Endothelial cell of umbilical vein (primary cell): ENCODE measurements at regions not wholly inside any gene's neighbourhood (a gene's known extent, or its start where the extent isn't known, plus 50 kb on each side); places are given as distances from the start of the nearest gene placed in this dataset.

Source experiments
- BruUV-seq: library from RNA; stranded (reverse); fragments of 400-500 nt; replicated peaks from 2 replicates; lab custom pipeline; 2021; lab: Mats Ljungman, UMichigan
- CTCF ChIA-PET: fragments of 300-600, 350-600 bp; sonication (Branson Sonifier 250); formaldehyde crosslinking; loops from one replicate; lab custom pipeline; 2021; ENCODE audit warnings: antibody characterized with exemption, inconsistent platforms; lab: Charles Lee
- POLR2A ChIA-PET: fragments of 300-600, 350-600 bp; sonication (Branson Sonifier 250); formaldehyde crosslinking; loops from one replicate; lab custom pipeline; 2021; ENCODE audit warnings: antibody characterized with exemption, inconsistent platforms; lab: Charles Lee
- DNase-seq: peaks from one replicate; pipeline ENCODE4 v3.0.0-alpha.2; 2011; ENCODE audit warnings: low read depth, low spot score
- FAIRE-seq: peaks from 2 replicates; lab custom pipeline; 2011; peaks lifted over from hg19 to GRCh38; lab: Jason Lieb, UNC
- H2AFZ ChIP-seq: 2 replicates; pipeline ENCODE4 v1.6.0; 2012; ENCODE audit warnings: low read depth, low read length, control low read depth, inconsistent platforms
- H3K27ac ChIP-seq: 2 replicates; pipeline ENCODE4 v1.5.1; 2011; ENCODE audit warnings: low read depth, mild to moderate bottlenecking, control low read depth, low read length, moderate library complexity; ENCODE audit not compliant: insufficient read depth
- H3K27me3 ChIP-seq, 2 experiments: 2 replicates each; pipeline versions ENCODE4 v1.6.0 to v1.6.1; 2011; ENCODE audit warnings: low read length in 2 of 2, mixed read lengths in 1 of 2; ENCODE audit not compliant: control insufficient read depth in 2 of 2, insufficient read depth in 2 of 2
- H3K36me3 ChIP-seq, 2 experiments: 2 replicates in 1 of 2; 3 replicates in 1 of 2; pipeline ENCODE4 v1.5.1; 2011; ENCODE audit warnings: low read length in 2 of 2, mild to moderate bottlenecking in 1 of 2, moderate library complexity in 1 of 2; ENCODE audit not compliant: control insufficient read depth in 2 of 2, insufficient read depth in 2 of 2; ENCODE audit errors: extremely low read depth in 1 of 2
- H3K4me1 ChIP-seq: 3 replicates; pipeline ENCODE4 v1.5.1; 2011; ENCODE audit warnings: mild to moderate bottlenecking, low read length; ENCODE audit not compliant: control insufficient read depth, insufficient read depth; ENCODE audit errors: extremely low read depth
- H3K4me2 ChIP-seq: 2 replicates; pipeline ENCODE4 v1.6.1; 2011; ENCODE audit warnings: low read length, control low read depth, mixed read lengths; ENCODE audit not compliant: insufficient read depth
- H3K4me3 ChIP-seq, 3 experiments: fragments of 200-600 bp in 1 of 3; sonication (generic), shearing (Covaris generic) in 1 of 3; replicated peaks in 1 of 3; 2 replicates each; pipeline ENCODE4 v1.5.1; 2011 to 2016; ENCODE audit warnings: control low read depth in 3 of 3, low read length in 3 of 3, mild to moderate bottlenecking in 2 of 3, inconsistent platforms in 1 of 3, low read depth in 1 of 3, moderate library complexity in 1 of 3; ENCODE audit not compliant: insufficient read depth in 1 of 3
- H3K79me2 ChIP-seq: 2 replicates; pipeline ENCODE4 v1.6.0; 2012; ENCODE audit warnings: low read length, inconsistent platforms; ENCODE audit not compliant: control insufficient read depth, insufficient read depth
- H3K9ac ChIP-seq: replicated peaks from 2 replicates; pipeline ENCODE3; 2011; ENCODE audit warnings: low read length, control low read depth; ENCODE audit not compliant: insufficient read depth; ENCODE audit errors: extremely low read depth
- H3K9me1 ChIP-seq: replicated peaks from 3 replicates; pipeline ENCODE4 v1.6.0; 2011; ENCODE audit warnings: mild to moderate bottlenecking, low read length; ENCODE audit not compliant: control insufficient read depth, insufficient read depth; ENCODE audit errors: extremely low read depth
- H3K9me3 ChIP-seq: replicated peaks from 2 replicates; pipeline ENCODE4 v1.5.1; 2012; ENCODE audit warnings: low read length, inconsistent platforms; ENCODE audit not compliant: control insufficient read depth, insufficient read depth
- H4K20me1 ChIP-seq: replicated peaks from 2 replicates; pipeline ENCODE3; 2011; ENCODE audit warnings: mild to moderate bottlenecking, low read length; ENCODE audit not compliant: control insufficient read depth, insufficient read depth; ENCODE audit errors: extremely low read depth
- EZH2 ChIP-seq: IDR thresholded peaks from 2 replicates; pipeline ENCODE4 v1.6.1; 2012; ENCODE audit warnings: borderline replicate concordance, low read depth, mild to moderate bottlenecking, moderate library complexity, low read length, inconsistent platforms; ENCODE audit not compliant: severe bottlenecking
- FOS ChIP-seq: IDR thresholded peaks from 2 replicates; pipeline ENCODE4 v1.6.1; 2011; ENCODE audit warnings: mild to moderate bottlenecking, low read length, moderate library complexity, borderline replicate concordance; ENCODE audit not compliant: insufficient read depth
- GATA2 ChIP-seq: IDR thresholded peaks from 2 replicates; pipeline ENCODE4 v1.7.0; 2011; ENCODE audit warnings: low read depth, mild to moderate bottlenecking, moderate library complexity, mixed read lengths, low read length; ENCODE audit not compliant: insufficient read length, insufficient read depth
- JUN ChIP-seq: IDR thresholded peaks from 2 replicates; pipeline ENCODE4 v1.6.1; 2011; ENCODE audit warnings: borderline replicate concordance, low read depth; ENCODE audit not compliant: insufficient read length, insufficient read depth
- MAX ChIP-seq: IDR thresholded peaks from 2 replicates; pipeline ENCODE4 v1.6.1; 2011; ENCODE audit not compliant: insufficient read depth, insufficient read length
- MYC ChIP-seq: IDR thresholded peaks from one replicate; pipeline ENCODE4 v1.6.1; 2011; ENCODE audit warnings: mild to moderate bottlenecking, low read depth, low read length
- POLR2A ChIP-seq: IDR thresholded peaks from 2 replicates; pipeline ENCODE4 v1.6.1; 2012; ENCODE audit warnings: low read depth, mild to moderate bottlenecking, control low read depth, low read length
- POLR2AphosphoS5 ChIP-seq: IDR thresholded peaks from 2 replicates; pipeline ENCODE4 v1.6.1; 2012; ENCODE audit warnings: low read depth, mild to moderate bottlenecking, control low read depth, low read length, moderate library complexity; ENCODE audit not compliant: insufficient read depth
- dilution Hi-C: fragments of 300-500 bp; cut with MboI; formaldehyde crosslinking; loops from one replicate; pipeline ENCODE4 v1.15.0; 2019; ENCODE audit warnings: low sequenced_read_pairs; ENCODE audit not compliant: extremely low pct_ligation_motif_present
- intact Hi-C: fragments of 100-400 bp; cut with micrococcal nuclease; formaldehyde crosslinking; loops from one replicate; pipeline ENCODE4 v1.10.0; 2022
- TF ChIP-seq, protein P1 (sequence below), 2 donors: IDR thresholded peaks; 1 replicate in 1 of 2; 2 replicates in 1 of 2; pipeline ENCODE4 v1.5.1; 2011; ENCODE audit warnings: low read length in 2 of 2, mild to moderate bottlenecking in 2 of 2, moderate library complexity in 2 of 2, control low read depth in 1 of 2, inconsistent platforms in 1 of 2, low read depth in 1 of 2; ENCODE audit not compliant: insufficient read depth in 1 of 2; ENCODE audit errors: extremely low read depth in 1 of 2

DNA sequence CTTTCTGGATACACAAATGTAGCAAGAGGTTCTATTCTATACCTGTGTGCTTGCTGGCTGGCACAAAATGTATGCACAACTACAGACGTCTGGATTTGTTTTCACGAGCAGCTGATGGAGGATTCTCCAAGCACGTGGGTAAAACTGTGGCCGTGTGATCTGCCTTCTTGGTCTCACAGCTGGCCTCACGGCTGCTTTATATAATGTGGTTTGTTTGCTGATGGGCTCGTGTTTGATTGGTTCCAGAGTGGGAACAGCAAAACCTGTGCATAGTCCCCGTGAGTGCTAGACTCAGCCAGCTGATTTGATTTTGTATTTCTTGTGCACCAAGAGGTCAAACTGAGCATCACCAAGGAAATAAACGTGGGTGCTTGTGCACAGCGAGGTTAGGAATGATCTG lies 262.6 kb upstream of the RPS6KA3 start:
- ChIA-PET CTCF (interaction anchor here (0.7 to 6.0 kb wide), 11 partner anchors 13 to 1447 kb away, joined by 3 to 93 read pairs (median 6); no protein-coding TSS in a partner anchor), POLR2A (no interaction called here)
- dilution Hi-C loops (no loop called here), intact Hi-C loops (loop anchor here (5.0 kb wide), 1 partner anchor 1448 kb away; no protein-coding TSS in a partner anchor)
- Histone ChIP-seq H3K9me1 (no peaks in the 10 kb centered on the region), H3K4me3 (no peak overlapping the region), H3K36me3 (no peaks in the 10 kb centered on the region), H3K4me1 (peaks cover 8% of the 10 kb centered on the region), H4K20me1 (no peaks in the 10 kb centered on the region), H3K79me2 (no peaks in the 10 kb centered on the region), H3K9me3 (no peaks in the 10 kb centered on the region), H3K9ac (no peak overlapping the region), H3K27ac (no peak overlapping the region), H3K27me3 (peaks cover 11 to 14% of the 10 kb centered on the region in 2 experiments), H2AFZ (no peak overlapping the region), H3K4me2 (no peak overlapping the region)
- TF ChIP-seq GATA2 (no peak), MAX (no peak), POLR2AphosphoS5 (no peak), MYC (no peak), FOS (no peak), EZH2 (no peak), JUN (no peak), POLR2A (no peak)
- TF ChIP-seq, protein P1, sequence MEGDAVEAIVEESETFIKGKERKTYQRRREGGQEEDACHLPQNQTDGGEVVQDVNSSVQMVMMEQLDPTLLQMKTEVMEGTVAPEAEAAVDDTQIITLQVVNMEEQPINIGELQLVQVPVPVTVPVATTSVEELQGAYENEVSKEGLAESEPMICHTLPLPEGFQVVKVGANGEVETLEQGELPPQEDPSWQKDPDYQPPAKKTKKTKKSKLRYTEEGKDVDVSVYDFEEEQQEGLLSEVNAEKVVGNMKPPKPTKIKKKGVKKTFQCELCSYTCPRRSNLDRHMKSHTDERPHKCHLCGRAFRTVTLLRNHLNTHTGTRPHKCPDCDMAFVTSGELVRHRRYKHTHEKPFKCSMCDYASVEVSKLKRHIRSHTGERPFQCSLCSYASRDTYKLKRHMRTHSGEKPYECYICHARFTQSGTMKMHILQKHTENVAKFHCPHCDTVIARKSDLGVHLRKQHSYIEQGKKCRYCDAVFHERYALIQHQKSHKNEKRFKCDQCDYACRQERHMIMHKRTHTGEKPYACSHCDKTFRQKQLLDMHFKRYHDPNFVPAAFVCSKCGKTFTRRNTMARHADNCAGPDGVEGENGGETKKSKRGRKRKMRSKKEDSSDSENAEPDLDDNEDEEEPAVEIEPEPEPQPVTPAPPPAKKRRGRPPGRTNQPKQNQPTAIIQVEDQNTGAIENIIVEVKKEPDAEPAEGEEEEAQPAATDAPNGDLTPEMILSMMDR (IDR thresholded peaks at IDR 0.05; ENCODE audit: extremely low read depth in 1 of 2, insufficient read depth in 1 of 2, low read depth in 1 of 2, low read length in 2 of 2): no peak
- no TSS peak for BruUV-seq
- no peak for FAIRE-seq
- no peak for DNase-seq
